ENCODE measurements at regions not wholly inside any gene's neighbourhood (a gene's known extent, or its start where the extent isn't known, plus 50 kb on each side); places are given as distances from the start of the nearest gene placed in this dataset.

DNA sequence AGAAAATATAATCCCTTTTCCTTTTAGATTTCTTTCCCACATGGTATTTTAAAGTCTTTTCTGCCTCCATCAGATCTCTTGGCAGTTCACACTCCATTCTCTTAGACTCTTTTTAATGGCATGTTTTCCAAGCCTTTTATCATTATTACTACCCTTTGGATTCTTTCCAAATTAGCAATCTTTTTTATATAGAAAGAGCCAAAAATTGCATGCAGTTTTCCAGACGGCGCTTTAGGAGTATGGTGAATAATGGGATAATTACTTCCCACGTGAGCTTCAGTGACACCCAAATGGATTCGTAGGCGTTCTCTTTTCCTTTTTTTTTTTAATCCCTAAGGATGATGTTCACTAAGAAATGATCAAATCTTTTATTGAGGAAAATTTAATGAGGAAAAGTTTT is 354.8 kb upstream of the DNAJC19 start:
- H3K9me1 ChIP-seq (ENCODE audit: control insufficient read depth, extremely low read depth, insufficient read depth, low read length) = no peaks in the 10 kb centered on the region
- H3K36me3 ChIP-seq (ENCODE audit: control insufficient read depth in 2 of 2, extremely low read depth in 1 of 2, insufficient read depth in 2 of 2, low read length in 2 of 2) = no peaks in the 10 kb centered on the region
- H3K27me3 ChIP-seq (ENCODE audit: control insufficient read depth, extremely low read depth, insufficient read depth, low read length) = no peaks in the 10 kb centered on the region
- H3K4me3 ChIP-seq (ENCODE audit: control insufficient read depth in 2 of 3, extremely low read depth in 1 of 3, insufficient read depth in 2 of 3, low read depth in 1 of 3, low read length in 3 of 3) = no peak overlapping the region
- no peak overlapping the region for H3K4me2 ChIP-seq (ENCODE audit: control insufficient read depth, extremely low read depth, insufficient read depth, low read depth, low read length)
- DNase-seq (ENCODE audit: low read depth, low spot score) = no peak
- dilution Hi-C loops (cut with MboI; ENCODE audit: extremely low pct_ligation_motif_present, low sequenced_read_pairs) = no loop called here
- TF ChIP-seq EZH2 (IDR thresholded peaks at IDR 0.05; ENCODE audit: low read length) = no peak
- TF ChIP-seq, protein P1, sequence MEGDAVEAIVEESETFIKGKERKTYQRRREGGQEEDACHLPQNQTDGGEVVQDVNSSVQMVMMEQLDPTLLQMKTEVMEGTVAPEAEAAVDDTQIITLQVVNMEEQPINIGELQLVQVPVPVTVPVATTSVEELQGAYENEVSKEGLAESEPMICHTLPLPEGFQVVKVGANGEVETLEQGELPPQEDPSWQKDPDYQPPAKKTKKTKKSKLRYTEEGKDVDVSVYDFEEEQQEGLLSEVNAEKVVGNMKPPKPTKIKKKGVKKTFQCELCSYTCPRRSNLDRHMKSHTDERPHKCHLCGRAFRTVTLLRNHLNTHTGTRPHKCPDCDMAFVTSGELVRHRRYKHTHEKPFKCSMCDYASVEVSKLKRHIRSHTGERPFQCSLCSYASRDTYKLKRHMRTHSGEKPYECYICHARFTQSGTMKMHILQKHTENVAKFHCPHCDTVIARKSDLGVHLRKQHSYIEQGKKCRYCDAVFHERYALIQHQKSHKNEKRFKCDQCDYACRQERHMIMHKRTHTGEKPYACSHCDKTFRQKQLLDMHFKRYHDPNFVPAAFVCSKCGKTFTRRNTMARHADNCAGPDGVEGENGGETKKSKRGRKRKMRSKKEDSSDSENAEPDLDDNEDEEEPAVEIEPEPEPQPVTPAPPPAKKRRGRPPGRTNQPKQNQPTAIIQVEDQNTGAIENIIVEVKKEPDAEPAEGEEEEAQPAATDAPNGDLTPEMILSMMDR (optimal IDR thresholded peaks at IDR 0.05 in 1 of 3, IDR thresholded peaks at IDR 0.05 in 1 of 3, conservative IDR thresholded peaks at IDR 0.05 in 1 of 3; ENCODE audit: extremely low read depth in 1 of 3, insufficient read depth in 2 of 3, low read length in 3 of 3) = no peak
- no peaks in the 10 kb centered on the region for H4K20me1 ChIP-seq (ENCODE audit: control insufficient read depth, extremely low read depth, insufficient read depth, low read length)
- H3K79me2 ChIP-seq (ENCODE audit: control insufficient read depth, insufficient read depth, low read length) = no peaks in the 10 kb centered on the region
- no peaks in the 10 kb centered on the region for H3K4me1 ChIP-seq (ENCODE audit: control insufficient read depth, extremely low read depth, insufficient read depth, low read length)
- H2AFZ ChIP-seq (ENCODE audit: control insufficient read depth, low read length) = no peak overlapping the region
- no peak overlapping the region for H3K27ac ChIP-seq (ENCODE audit: control insufficient read depth, insufficient read depth, low read length)
- H3K9ac ChIP-seq (ENCODE audit: control insufficient read depth, extremely low read depth, insufficient read depth, low read length) = no peak overlapping the region
- no peak for FAIRE-seq
- no peaks in the 10 kb centered on the region for H3K9me3 ChIP-seq (ENCODE audit: control insufficient read depth, low read depth, low read length)

DNA sequence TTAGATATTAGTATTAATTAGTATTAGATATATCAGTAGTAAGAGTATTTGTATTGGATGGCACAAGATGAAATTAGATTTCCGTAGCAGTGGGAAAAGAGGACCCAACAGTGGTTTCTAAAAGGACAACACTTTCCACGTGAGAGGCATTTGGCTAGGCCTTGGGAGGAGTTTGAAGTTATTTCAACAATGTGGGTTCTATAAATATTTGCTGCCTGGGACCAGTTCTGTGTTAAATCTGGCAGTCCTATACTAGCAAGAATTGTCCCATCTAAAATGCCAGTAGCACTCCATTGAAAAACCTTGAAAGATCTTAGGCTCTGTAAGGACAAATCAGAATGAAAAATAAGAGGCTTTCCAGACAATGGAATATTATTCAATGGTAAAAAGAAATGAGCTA is 347.1 kb upstream of the DNAJC19 start:
- DNase-seq (ENCODE audit: low read depth, low spot score) (no peak), FAIRE-seq (no peak)
- TF ChIP-seq, protein P1 (optimal IDR thresholded peaks at IDR 0.05 in 1 of 3, IDR thresholded peaks at IDR 0.05 in 1 of 3, conservative IDR thresholded peaks at IDR 0.05 in 1 of 3; ENCODE audit: extremely low read depth in 1 of 3, insufficient read depth in 2 of 3, low read length in 3 of 3) = no peak
- no peak for TF ChIP-seq EZH2 (IDR thresholded peaks at IDR 0.05; ENCODE audit: low read length)
- Histone ChIP-seq H3K9me1 (ENCODE audit: control insufficient read depth, extremely low read depth, insufficient read depth, low read length) (no peaks in the 10 kb centered on the region), H4K20me1 (ENCODE audit: control insufficient read depth, extremely low read depth, insufficient read depth, low read length) (no peaks in the 10 kb centered on the region), H3K4me2 (ENCODE audit: control insufficient read depth, extremely low read depth, insufficient read depth, low read depth, low read length) (no peak overlapping the region), H2AFZ (ENCODE audit: control insufficient read depth, low read length) (no peak overlapping the region), H3K9ac (ENCODE audit: control insufficient read depth, extremely low read depth, insufficient read depth, low read length) (no peak overlapping the region), H3K4me3 (ENCODE audit: control insufficient read depth in 2 of 3, extremely low read depth in 1 of 3, insufficient read depth in 2 of 3, low read depth in 1 of 3, low read length in 3 of 3) (no peak overlapping the region), H3K4me1 (ENCODE audit: control insufficient read depth, extremely low read depth, insufficient read depth, low read length) (no peaks in the 10 kb centered on the region), H3K27ac (ENCODE audit: control insufficient read depth, insufficient read depth, low read length) (no peak overlapping the region), H3K9me3 (ENCODE audit: control insufficient read depth, low read depth, low read length) (no peaks in the 10 kb centered on the region), H3K27me3 (ENCODE audit: control insufficient read depth, extremely low read depth, insufficient read depth, low read length) (no peaks in the 10 kb centered on the region), H3K36me3 (ENCODE audit: control insufficient read depth in 2 of 2, extremely low read depth in 1 of 2, insufficient read depth in 2 of 2, low read length in 2 of 2) (no peaks in the 10 kb centered on the region), H3K79me2 (ENCODE audit: control insufficient read depth, insufficient read depth, low read length) (no peaks in the 10 kb centered on the region)
- dilution Hi-C loops (cut with MboI; ENCODE audit: extremely low pct_ligation_motif_present, low sequenced_read_pairs) = no loop called here
